ENCODE measurements at regions not wholly inside any gene's neighbourhood (a gene's known extent, or its start where the extent isn't known, plus 50 kb on each side); places are given as distances from the start of the nearest gene placed in this dataset.

- TF ChIP-seq ZBTB33 (IDR thresholded peaks at IDR 0.05; ENCODE audit: borderline replicate concordance, low read depth) (peak; percentile 61; the same call in 1 of the 2 replicates), TCF12 (IDR thresholded peaks at IDR 0.05) (peak; percentile 97), YY1 (IDR thresholded peaks at IDR 0.05; ENCODE audit: low read depth) (peak; percentile 62; the same call in 1 of the 2 replicates), JUND (IDR thresholded peaks at IDR 0.05) (peak; percentile 94)
These were observed 290.6 kb upstream of the BOD1L1 start (continued) for GRCh38 chr4:13918110-13918509.

- POLR2A ChIA-PET = no interaction called here
- no peak for DNase-seq
These were observed 291.5 kb upstream of the BOD1L1 start for GRCh38 chr4:13918991-13919441.

More at GRCh38 chr4:13918991-13919441, 291.5 kb upstream of the BOD1L1 start:
- CTCF ChIA-PET = interaction anchor here (1.4 kb wide), 1 partner anchor 10 kb away, joined by 3 read pairs; no protein-coding TSS in a partner anchor
- Histone ChIP-seq H3K9me3 (no peaks in the 10 kb centered on the region), H4K20me1 (ENCODE audit: insufficient read depth) (no peaks in the 10 kb centered on the region), H2AFZ (ENCODE audit: low read depth) (no peak overlapping the region), H3K4me3 (ENCODE audit: low read depth in 2 of 2, low read length in 1 of 2) (no peak overlapping the region), H3K4me2 (peak overlapping the region; percentile 20; the same call in 1 of the 2 replicates), H3F3A (replicated peaks; ENCODE audit: insufficient read depth) (peaks cover 27% of the 10 kb centered on the region), H3K36me3 (replicated peaks in 1 of 2; ENCODE audit: control insufficient read depth in 1 of 2, insufficient read depth in 2 of 2, low read length in 1 of 2) (no peaks in the 10 kb centered on the region), H3K27ac (ENCODE audit: low read depth in 2 of 2, low read length in 1 of 2) (peak overlapping the region; percentile 53 to 99; a peak in 3 of 4 replicates), H3K4me1 (ENCODE audit: control insufficient read depth in 1 of 2, insufficient read depth in 2 of 2, low read depth in 1 of 2, low read length in 1 of 2) (peaks cover 0 to 50% of the 10 kb centered on the region in 2 experiments; a peak in 2 of 4 replicates), H3K27me3 (ENCODE audit: insufficient read depth) (no peaks in the 10 kb centered on the region), H3K79me2 (ENCODE audit: insufficient read depth) (no peaks in the 10 kb centered on the region), H3K9me2 (no peaks in the 10 kb centered on the region), H3K9ac (peak overlapping the region; percentile 59)
- WGBS (ENCODE audit: low lambda C conversion rate) = 71% methylated on average over 7 of the region's 7 CpGs
- 0 out of 2 replicates have a peak, but pooled peaks have one; percentile 16 for TF ChIP-seq JUND (IDR thresholded peaks at IDR 0.05)
- TF ChIP-seq TCF12 (IDR thresholded peaks at IDR 0.05) = peak; percentile 59
- no peak for TF ChIP-seq REST (IDR thresholded peaks at IDR 0.05; ENCODE audit: low read depth, low read length)
- TF ChIP-seq SIN3A (IDR thresholded peaks at IDR 0.05; ENCODE audit: borderline replicate concordance, low read depth, low read length) = no peak

All from SK-N-SH (cell line).